ENCODE measurements at regions not wholly inside any gene's neighbourhood (a gene's known extent, or its start where the extent isn't known, plus 50 kb on each side); places are given as distances from the start of the nearest gene placed in this dataset.
A peak's percentile ranks its signal among the peaks of the same experiment; 100 is the strongest.

GRCh38 chr4:165748321-165748720, 124.7 kb upstream of the TLL1 start:
- ATAC-seq = no peak
- intact Hi-C loops (cut with DNase I) = no loop called here

GRCh38 chr4:165751882-165752281, 121.2 kb upstream of the TLL1 start:
- ATAC-seq = no peak
- intact Hi-C loops (cut with DNase I) = no loop called here
- no peak for DNase-seq (ENCODE audit: missing footprints)

More at GRCh38 chr4:165748321-165748720, 124.7 kb upstream of the TLL1 start:
- no peak for DNase-seq (ENCODE audit: missing footprints)

- ATAC-seq = no peak
- intact Hi-C loops (cut with DNase I) = no loop called here
- DNase-seq (ENCODE audit: missing footprints) = no peak
Measured at GRCh38 chr4:165754664-165755063, 118.4 kb upstream of the TLL1 start.

GRCh38 chr4:165756836-165757235, 116.2 kb upstream of the TLL1 start:
- ATAC-seq = no peak
- intact Hi-C loops (cut with DNase I) = no loop called here

GRCh38 chr4:165757451-165757850, 115.6 kb upstream of the TLL1 start:
- intact Hi-C loops (cut with DNase I) = no loop called here
- ATAC-seq (no peak), DNase-seq (ENCODE audit: missing footprints) (no peak)

More at GRCh38 chr4:165756836-165757235, 116.2 kb upstream of the TLL1 start:
- DNase-seq (ENCODE audit: missing footprints) = no peak

- intact Hi-C loops (cut with DNase I) = no loop called here
Measured at GRCh38 chr4:165758086-165758485, 115.0 kb upstream of the TLL1 start.

GRCh38 chr4:165760182-165760581, 112.9 kb upstream of the TLL1 start:
- DNase-seq (ENCODE audit: missing footprints) (no peak), ATAC-seq (no peak)
- intact Hi-C loops (cut with DNase I) = no loop called here

More at GRCh38 chr4:165758086-165758485, 115.0 kb upstream of the TLL1 start:
- DNase-seq (ENCODE audit: missing footprints) = no peak
- ATAC-seq = no peak

- DNase-seq (ENCODE audit: missing footprints) (no peak), ATAC-seq (no peak)
- intact Hi-C loops (cut with DNase I) = no loop called here
Measured at GRCh38 chr4:165761963-165762362, 111.1 kb upstream of the TLL1 start.

- intact Hi-C loops (cut with DNase I) = no loop called here
- no peak for ATAC-seq
- no peak for DNase-seq (ENCODE audit: missing footprints)
Measured at GRCh38 chr4:165763640-165764039, 109.4 kb upstream of the TLL1 start.

- ATAC-seq (no peak), DNase-seq (ENCODE audit: missing footprints) (no peak)
- intact Hi-C loops (cut with DNase I) = no loop called here
Measured at GRCh38 chr4:165765053-165765452, 108.0 kb upstream of the TLL1 start.

GRCh38 chr4:165766018-165766417, 107.0 kb upstream of the TLL1 start:
- ATAC-seq = no peak
- intact Hi-C loops (cut with DNase I) = loop anchor here (2.0 kb wide), 1 partner anchor 73 kb away; no protein-coding TSS in a partner anchor
- no peak for DNase-seq (ENCODE audit: missing footprints)

- ATAC-seq = no peak
- intact Hi-C loops (cut with DNase I) = loop anchor here (2.0 kb wide), 1 partner anchor 72 kb away; no protein-coding TSS in a partner anchor
- no peak for DNase-seq (ENCODE audit: missing footprints)
Measured at GRCh38 chr4:165766976-165767375, 106.1 kb upstream of the TLL1 start.

GRCh38 chr4:165767671-165768070, 105.4 kb upstream of the TLL1 start:
- intact Hi-C loops (cut with DNase I) = loop anchor here (2.0 kb wide), 1 partner anchor 71 kb away; no protein-coding TSS in a partner anchor
- ATAC-seq = no peak

GRCh38 chr4:165768281-165768680, 104.8 kb upstream of the TLL1 start:
- ATAC-seq (no peak), DNase-seq (ENCODE audit: missing footprints) (no peak)
- intact Hi-C loops (cut with DNase I) = no loop called here

More at GRCh38 chr4:165767671-165768070, 105.4 kb upstream of the TLL1 start:
- no peak for DNase-seq (ENCODE audit: missing footprints)

- intact Hi-C loops (cut with DNase I) = no loop called here
- no peak for DNase-seq (ENCODE audit: missing footprints)
- ATAC-seq = no peak
Measured at GRCh38 chr4:165774326-165774725, 98.7 kb upstream of the TLL1 start.

GRCh38 chr4:165779950-165780670, 92.9 kb upstream of the TLL1 start:
- no peak for DNase-seq (ENCODE audit: missing footprints)
- intact Hi-C loops (cut with DNase I) = no loop called here
- no peak for ATAC-seq

GRCh38 chr4:165780735-165781134, 92.3 kb upstream of the TLL1 start:
- intact Hi-C loops (cut with DNase I) = no loop called here
- no peak for DNase-seq (ENCODE audit: missing footprints)
- no peak for ATAC-seq

GRCh38 chr4:165782623-165783022, 90.4 kb upstream of the TLL1 start:
- no peak for DNase-seq (ENCODE audit: missing footprints)
- intact Hi-C loops (cut with DNase I) = no loop called here

GRCh38 chr4:165783626-165784025, 89.4 kb upstream of the TLL1 start:
- ATAC-seq = no peak
- intact Hi-C loops (cut with DNase I) = no loop called here
- DNase-seq (ENCODE audit: missing footprints) = no peak

More at GRCh38 chr4:165782623-165783022, 90.4 kb upstream of the TLL1 start:
- no peak for ATAC-seq

- DNase-seq (ENCODE audit: missing footprints) (no peak), ATAC-seq (peak; percentile 87)
- intact Hi-C loops (cut with DNase I) = no loop called here
Measured at GRCh38 chr4:165784672-165785071, 88.4 kb upstream of the TLL1 start.

GRCh38 chr4:165785337-165785736, 87.7 kb upstream of the TLL1 start:
- intact Hi-C loops (cut with DNase I) = no loop called here
- no peak for DNase-seq (ENCODE audit: missing footprints)
- ATAC-seq = no peak

Measured in Right ventricle myocardium inferior (tissue), 1 donor.